ENCODE measurements at regions not wholly inside any gene's neighbourhood (a gene's known extent, or its start where the extent isn't known, plus 50 kb on each side); places are given as distances from the start of the nearest gene placed in this dataset.

DNA sequence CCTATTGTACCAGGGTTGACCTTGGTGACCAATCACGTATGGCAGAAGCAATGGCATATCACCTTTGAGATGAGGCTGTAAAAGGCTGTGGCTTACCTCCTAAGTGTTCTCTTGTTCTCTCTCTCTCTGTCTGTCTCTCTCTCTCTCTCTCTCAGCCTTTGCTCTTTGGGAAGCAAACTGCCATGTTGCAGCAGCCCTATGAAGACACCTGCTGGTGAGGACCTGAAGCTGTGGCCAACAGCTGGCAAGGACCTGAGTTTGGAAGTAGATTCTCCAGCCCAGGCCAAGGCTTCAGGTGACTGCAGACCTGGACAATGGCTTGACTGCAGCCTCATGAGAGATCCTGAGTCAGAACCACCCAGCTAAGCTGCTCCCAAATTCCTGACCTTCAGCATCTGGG is 161.4 kb downstream of the GPAM start:
- H3K27ac ChIP-seq (ENCODE audit: insufficient read depth, low read depth, low read length) = no peak overlapping the region
- H2AFZ ChIP-seq (ENCODE audit: low read depth, low read length) = no peak overlapping the region
- no peak overlapping the region for H3K4me2 ChIP-seq (ENCODE audit: insufficient read depth, low read length)
- H3K4me1 ChIP-seq (ENCODE audit: control insufficient read depth, extremely low read depth, insufficient read depth, low read length) = no peaks in the 10 kb centered on the region
- no peaks in the 10 kb centered on the region for H3K9me1 ChIP-seq (replicated peaks; ENCODE audit: control insufficient read depth, extremely low read depth, insufficient read depth, low read length)
- no peaks in the 10 kb centered on the region for H4K20me1 ChIP-seq (replicated peaks; ENCODE audit: control insufficient read depth, extremely low read depth, insufficient read depth, low read length)
- intact Hi-C loops (cut with micrococcal nuclease) (no loop called here), dilution Hi-C loops (cut with MboI; ENCODE audit: extremely low pct_ligation_motif_present, low sequenced_read_pairs) (no loop called here)
- CTCF ChIA-PET = no interaction called here
- no peak overlapping the region for H3K4me3 ChIP-seq (replicated peaks in 1 of 3; ENCODE audit: insufficient read depth in 1 of 3, low read depth in 1 of 3, low read length in 3 of 3)
- POLR2A ChIA-PET = no interaction called here
- H3K9me3 ChIP-seq (replicated peaks; ENCODE audit: control insufficient read depth, insufficient read depth, low read length) = peaks cover 3% of the 10 kb centered on the region
- no peaks in the 10 kb centered on the region for H3K79me2 ChIP-seq (ENCODE audit: control insufficient read depth, insufficient read depth, low read length)
- H3K27me3 ChIP-seq (ENCODE audit: control insufficient read depth in 2 of 2, insufficient read depth in 2 of 2, low read length in 2 of 2) = no peaks in the 10 kb centered on the region
- H3K9ac ChIP-seq (replicated peaks; ENCODE audit: extremely low read depth, insufficient read depth, low read length) = no peak overlapping the region
- FAIRE-seq (no peak), DNase-seq (ENCODE audit: low read depth, low spot score) (no peak)
- TF ChIP-seq JUN (IDR thresholded peaks at IDR 0.05; ENCODE audit: borderline replicate concordance, insufficient read depth, insufficient read length, low read depth) (no peak), GATA2 (IDR thresholded peaks at IDR 0.05; ENCODE audit: insufficient read depth, insufficient read length, low read depth, low read length) (no peak), EZH2 (IDR thresholded peaks at IDR 0.05; ENCODE audit: borderline replicate concordance, low read depth, low read length, severe bottlenecking) (no peak), MYC (IDR thresholded peaks at IDR 0.05; ENCODE audit: low read depth, low read length) (no peak)
- TF ChIP-seq, protein P1, sequence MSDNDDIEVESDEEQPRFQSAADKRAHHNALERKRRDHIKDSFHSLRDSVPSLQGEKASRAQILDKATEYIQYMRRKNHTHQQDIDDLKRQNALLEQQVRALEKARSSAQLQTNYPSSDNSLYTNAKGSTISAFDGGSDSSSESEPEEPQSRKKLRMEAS (IDR thresholded peaks at IDR 0.05; ENCODE audit: insufficient read depth, insufficient read length) = no peak
- no peaks in the 10 kb centered on the region for H3K36me3 ChIP-seq (ENCODE audit: control insufficient read depth in 2 of 2, extremely low read depth in 1 of 2, insufficient read depth in 2 of 2, low read length in 2 of 2)
- BruUV-seq (replicated peaks) = no TSS peak

- Histone ChIP-seq H3K27me3 (ENCODE audit: control insufficient read depth in 2 of 2, insufficient read depth in 2 of 2, low read length in 2 of 2) (no peaks in the 10 kb centered on the region), H2AFZ (ENCODE audit: low read depth, low read length) (no peak overlapping the region), H3K27ac (ENCODE audit: insufficient read depth, low read depth, low read length) (no peak overlapping the region), H3K4me1 (ENCODE audit: control insufficient read depth, extremely low read depth, insufficient read depth, low read length) (no peaks in the 10 kb centered on the region), H3K79me2 (ENCODE audit: control insufficient read depth, insufficient read depth, low read length) (no peaks in the 10 kb centered on the region), H3K36me3 (ENCODE audit: control insufficient read depth in 2 of 2, extremely low read depth in 1 of 2, insufficient read depth in 2 of 2, low read length in 2 of 2) (no peaks in the 10 kb centered on the region), H3K9ac (replicated peaks; ENCODE audit: extremely low read depth, insufficient read depth, low read length) (no peak overlapping the region), H3K4me2 (ENCODE audit: insufficient read depth, low read length) (no peak overlapping the region), H3K4me3 (replicated peaks in 1 of 3; ENCODE audit: insufficient read depth in 1 of 3, low read depth in 1 of 3, low read length in 3 of 3) (no peak overlapping the region), H4K20me1 (replicated peaks; ENCODE audit: control insufficient read depth, extremely low read depth, insufficient read depth, low read length) (no peaks in the 10 kb centered on the region), H3K9me1 (replicated peaks; ENCODE audit: control insufficient read depth, extremely low read depth, insufficient read depth, low read length) (no peaks in the 10 kb centered on the region), H3K9me3 (replicated peaks; ENCODE audit: control insufficient read depth, insufficient read depth, low read length) (peaks cover 3% of the 10 kb centered on the region)
- no TSS peak for BruUV-seq (replicated peaks)
- DNase-seq (ENCODE audit: low read depth, low spot score) (no peak), FAIRE-seq (no peak)
- intact Hi-C loops (cut with micrococcal nuclease) (no loop called here), dilution Hi-C loops (cut with MboI; ENCODE audit: extremely low pct_ligation_motif_present, low sequenced_read_pairs) (no loop called here)
- TF ChIP-seq FOS (IDR thresholded peaks at IDR 0.05; ENCODE audit: borderline replicate concordance, insufficient read depth, low read length) = no peak
- TF ChIP-seq JUN (IDR thresholded peaks at IDR 0.05; ENCODE audit: borderline replicate concordance, insufficient read depth, insufficient read length, low read depth) = no peak
- TF ChIP-seq POLR2AphosphoS5 (IDR thresholded peaks at IDR 0.05; ENCODE audit: insufficient read depth, low read depth, low read length) = no peak
- no peak for TF ChIP-seq CTCF (IDR thresholded peaks at IDR 0.05; ENCODE audit: extremely low read depth in 1 of 2, insufficient read depth in 1 of 2, low read depth in 1 of 2, low read length in 2 of 2)
- no peak for TF ChIP-seq POLR2A (IDR thresholded peaks at IDR 0.05; ENCODE audit: low read depth, low read length)
- no peak for TF ChIP-seq MYC (IDR thresholded peaks at IDR 0.05; ENCODE audit: low read depth, low read length)
- TF ChIP-seq GATA2 (IDR thresholded peaks at IDR 0.05; ENCODE audit: insufficient read depth, insufficient read length, low read depth, low read length) = no peak
- TF ChIP-seq, protein P1 (IDR thresholded peaks at IDR 0.05; ENCODE audit: insufficient read depth, insufficient read length) = no peak
- TF ChIP-seq EZH2 (IDR thresholded peaks at IDR 0.05; ENCODE audit: borderline replicate concordance, low read depth, low read length, severe bottlenecking) = no peak
- ChIA-PET CTCF (no interaction called here), POLR2A (no interaction called here)
These were observed 159.5 kb downstream of the GPAM start for GRCh38 chr10:112024079-112024478.

Data from endothelial cell of umbilical vein (primary cell).